Hepatocyte (in vitro differentiated cells): ENCODE measurements at regions not wholly inside any gene's neighbourhood (a gene's known extent, or its start where the extent isn't known, plus 50 kb on each side); places are given as distances from the start of the nearest gene placed in this dataset.
"Not testable (repeated sequence)": the region's sequence is repeated elsewhere in the genome, so short reads cannot be mapped to it uniquely, and the experiment has no call there.

Source experiments
- DNase-seq: peaks from one replicate; pipeline ENCODE4 v3.0.0-alpha.2; 2016; ENCODE audit warnings: low spot score
- H2AFZ ChIP-seq: fragments of 200-600 bp; sonication (generic); 2 replicates; pipeline ENCODE4 v1.6.0; 2016; ENCODE audit warnings: antibody characterized with exemption, mild to moderate bottlenecking
- H3K27ac ChIP-seq: fragments of 200-600 bp; sonication (generic); 2 replicates; pipeline ENCODE4 v1.5.1; 2016; ENCODE audit warnings: mild to moderate bottlenecking
- H3K27me3 ChIP-seq: fragments of 200-600 bp; sonication (generic); 2 replicates; pipeline ENCODE4 v1.6.1; 2016
- H3K36me3 ChIP-seq: fragments of 200-600 bp; sonication (generic); replicated peaks from 2 replicates; pipeline ENCODE4 v1.5.1; 2016; ENCODE audit warnings: low read depth; ENCODE audit not compliant: insufficient read depth
- H3K4me1 ChIP-seq: fragments of 200-600 bp; sonication (generic); 2 replicates; pipeline ENCODE4 v1.5.1; 2016; ENCODE audit warnings: mild to moderate bottlenecking, moderate library complexity; ENCODE audit not compliant: insufficient read depth
- H3K4me2 ChIP-seq: fragments of 200-600 bp; sonication (generic); 2 replicates; pipeline ENCODE4 v1.6.0; 2016
- H3K4me3 ChIP-seq: fragments of 200-600 bp; sonication (generic); 2 replicates; pipeline ENCODE4 v1.5.1; 2016; ENCODE audit warnings: mild to moderate bottlenecking
- H3K79me2 ChIP-seq: fragments of 200-600 bp; sonication (generic); 2 replicates; pipeline ENCODE4 v1.6.0; 2017; ENCODE audit warnings: mild to moderate bottlenecking
- H3K9me2 ChIP-seq: fragments of 200-600 bp; sonication (generic); replicated peaks from 2 replicates; pipeline ENCODE4 v1.6.0; 2017; ENCODE audit warnings: mild to moderate bottlenecking; ENCODE audit not compliant: insufficient read depth
- H3K9me3 ChIP-seq: fragments of 200-600 bp; sonication (generic); 2 replicates; pipeline ENCODE4 v1.5.1; 2016; ENCODE audit warnings: low read depth, mild to moderate bottlenecking
- H4K20me1 ChIP-seq: fragments of 200-600 bp; sonication (generic); 2 replicates; pipeline ENCODE4 v1.6.0; 2016; ENCODE audit warnings: mild to moderate bottlenecking; ENCODE audit not compliant: insufficient read depth, poor library complexity, severe bottlenecking
- CTCF ChIP-seq: fragments of 200-600 bp; sonication (generic); IDR thresholded peaks from 2 replicates; pipeline ENCODE4 v1.5.1; 2016; ENCODE audit warnings: antibody characterized with exemption, mild to moderate bottlenecking; ENCODE audit not compliant: poor library complexity
- EZH2 ChIP-seq: fragments of 200-600 bp; sonication (generic); IDR thresholded peaks from 2 replicates; pipeline ENCODE4 v1.6.1; 2016; ENCODE audit warnings: antibody characterized with exemption, mild to moderate bottlenecking, borderline replicate concordance
- EZH2phosphoT487 ChIP-seq: fragments of 200-600 bp; sonication (generic); IDR thresholded peaks from one replicate; pipeline ENCODE4 v1.6.1; 2018; ENCODE audit warnings: antibody characterized with exemption, mild to moderate bottlenecking, low read depth, moderate library complexity; ENCODE audit not compliant: unreplicated experiment, severe bottlenecking
- WGBS: methylation state at CpG from one replicate; pipeline ENCODE4 v1.1.6; 2016; ENCODE audit warnings: low lambda C conversion rate; ENCODE audit errors: missing lambda C conversion rate; 5-methylcytosine and 5-hydroxymethylcytosine counted together

DNA sequence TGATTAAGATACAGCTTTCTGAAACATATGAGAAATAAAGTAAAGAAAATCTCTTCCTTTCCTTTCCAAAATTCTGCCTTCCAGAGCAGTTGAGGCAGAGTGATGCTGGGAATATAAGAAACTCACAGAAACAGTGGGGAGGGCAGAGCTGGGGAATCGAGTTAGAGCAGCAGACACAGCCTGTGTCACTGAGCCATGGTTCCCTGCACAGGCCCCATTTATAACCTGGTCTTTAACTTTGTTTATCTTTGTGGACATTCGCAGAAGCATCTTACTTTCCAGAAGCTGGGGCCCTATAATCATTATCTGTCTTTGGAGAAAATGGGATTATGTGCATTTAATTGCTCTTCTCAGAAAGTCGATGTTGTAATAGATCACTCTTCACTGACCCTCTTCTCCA is 349.1 kb downstream of the SETD4 start:
- Histone ChIP-seq H4K20me1 (no peaks in the 10 kb centered on the region), H3K27me3 (peaks cover 5% of the 10 kb centered on the region), H3K79me2 (no peaks in the 10 kb centered on the region), H3K9me2 (no peaks in the 10 kb centered on the region), H3K4me1 (peaks cover 6% of the 10 kb centered on the region), H3K36me3 (no peaks in the 10 kb centered on the region), H3K4me3 (no peak overlapping the region), H2AFZ (no peak overlapping the region), H3K27ac (no peak overlapping the region), H3K9me3 (no peaks in the 10 kb centered on the region), H3K4me2 (no peak overlapping the region)
- 42% methylated on average over 3 of the region's 3 CpGs for WGBS
- TF ChIP-seq EZH2 (no peak), CTCF (no peak), EZH2phosphoT487 (no peak)
- DNase-seq, result no peak

- not testable (repeated sequence) for H3K9me2 ChIP-seq, H4K20me1 ChIP-seq, H2AFZ ChIP-seq, H3K9me3 ChIP-seq, H3K4me3 ChIP-seq, H3K36me3 ChIP-seq, H3K79me2 ChIP-seq, H3K4me1 ChIP-seq, H3K4me2 ChIP-seq, DNase-seq, H3K27me3 ChIP-seq, H3K27ac ChIP-seq
- WGBS, result 95% methylated on average over 3 of the region's 3 CpGs
Measured at GRCh38 chr21:35709990-35710389, 350.3 kb downstream of the SETD4 start.

- no peak overlapping the region for H3K4me3 ChIP-seq
- peaks cover 5% of the 10 kb centered on the region for H3K27me3 ChIP-seq
- no peaks in the 10 kb centered on the region for H3K9me2 ChIP-seq
- TF ChIP-seq EZH2phosphoT487 (no peak), EZH2 (no peak), CTCF (no peak)
- DNase-seq, result no peak
- H3K79me2 ChIP-seq, result no peaks in the 10 kb centered on the region
- no peak overlapping the region for H2AFZ ChIP-seq
- 95% methylated on average over 1 of the region's 1 CpG for WGBS
- H3K4me1 ChIP-seq, result peaks cover 2% of the 10 kb centered on the region
- H3K9me3 ChIP-seq, result no peaks in the 10 kb centered on the region
- H3K4me2 ChIP-seq, result no peak overlapping the region
- no peaks in the 10 kb centered on the region for H4K20me1 ChIP-seq
- no peaks in the 10 kb centered on the region for H3K36me3 ChIP-seq
- H3K27ac ChIP-seq, result no peak overlapping the region
Measured at GRCh38 chr21:35705888-35706287, 354.4 kb downstream of the SETD4 start.

GRCh38 chr21:35705237-35705887 is 355.0 kb downstream of the SETD4 start:
- Histone ChIP-seq H3K9me2 (no peaks in the 10 kb centered on the region), H3K27me3 (peaks cover 5% of the 10 kb centered on the region), H2AFZ (no peak overlapping the region), H4K20me1 (no peaks in the 10 kb centered on the region), H3K27ac (no peak overlapping the region), H3K4me2 (no peak overlapping the region), H3K4me1 (no peaks in the 10 kb centered on the region), H3K4me3 (no peak overlapping the region), H3K36me3 (no peaks in the 10 kb centered on the region), H3K9me3 (no peaks in the 10 kb centered on the region), H3K79me2 (no peaks in the 10 kb centered on the region)
- no peak for TF ChIP-seq CTCF
- no peak for TF ChIP-seq EZH2
- no peak for TF ChIP-seq EZH2phosphoT487
- DNase-seq, result no peak
- 96% methylated on average over 2 of the region's 2 CpGs for WGBS
